NOMO-1 treated with DMSO at 0.1 percent for 48 hours (cell line): ENCODE measurements at regions not wholly inside any gene's neighbourhood (a gene's known extent, or its start where the extent isn't known, plus 50 kb on each side); places are given as distances from the start of the nearest gene placed in this dataset.
"Not testable (repeated sequence)": the region's sequence is repeated elsewhere in the genome, so short reads cannot be mapped to it uniquely, and the experiment has no call there.

Experiments used
- DNase-seq: peaks from one replicate; lab custom pipeline; 2025; ENCODE audit not compliant: unreplicated experiment; lab: John Stamatoyannopoulos, UW

DNA sequence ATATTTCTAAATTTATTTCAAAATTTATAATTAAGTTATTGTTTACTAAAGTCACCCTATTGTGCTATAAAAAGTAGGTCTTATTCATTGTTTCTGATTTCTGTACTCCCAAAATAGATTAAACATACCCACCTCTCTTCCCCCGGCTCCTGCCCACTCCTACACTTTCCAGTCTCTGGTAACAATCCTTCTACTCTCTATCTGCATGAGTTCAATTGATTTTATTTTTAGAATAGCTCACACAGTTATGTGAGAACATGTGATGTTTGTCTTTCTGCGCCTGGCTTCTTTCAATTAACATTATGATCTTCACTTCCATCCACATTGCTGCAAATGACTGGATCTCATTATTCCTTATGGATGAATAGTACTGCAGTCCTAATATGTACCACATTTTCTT lies 269.3 kb downstream of the ACTRT1 start:
- no peak for DNase-seq

DNA sequence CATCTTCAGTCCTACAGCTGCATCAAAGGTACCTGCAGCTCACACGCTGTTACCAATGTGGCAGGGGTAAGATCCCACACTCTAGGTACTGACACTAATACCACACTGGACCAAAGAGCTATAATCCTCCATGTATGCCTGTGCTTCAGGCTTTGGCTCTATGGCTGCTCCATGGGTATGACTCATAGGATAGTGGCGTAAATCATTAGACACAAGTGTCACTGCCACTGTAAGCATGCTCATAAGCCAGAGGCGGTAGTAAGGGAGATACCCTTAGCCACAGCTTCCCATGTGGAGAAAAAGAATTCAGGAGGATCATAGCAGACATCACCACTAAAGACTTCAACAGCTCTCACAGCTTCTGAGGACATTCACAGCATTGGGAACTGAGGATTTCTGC lies 287.5 kb downstream of the ACTRT1 start:
- DNase-seq: no peak

DNA sequence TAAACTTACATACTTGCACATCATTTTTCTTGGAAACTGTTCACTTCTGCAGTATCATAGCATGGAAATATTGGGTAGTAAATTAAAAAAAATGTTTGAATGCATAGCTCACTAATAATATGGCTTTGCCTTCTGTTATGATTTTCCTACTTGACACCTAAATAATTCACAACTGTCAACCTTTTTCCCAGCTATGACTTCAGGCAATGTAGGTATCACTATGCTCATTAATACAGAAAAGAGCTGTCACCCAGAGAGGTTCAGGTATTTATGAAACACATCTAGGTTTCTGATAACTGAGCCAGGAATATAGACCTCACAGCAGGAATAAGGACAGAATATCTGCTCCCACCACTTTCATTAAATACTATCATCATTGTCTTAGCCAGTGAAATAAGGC lies 289.5 kb downstream of the ACTRT1 start:
- no peak for DNase-seq

DNA sequence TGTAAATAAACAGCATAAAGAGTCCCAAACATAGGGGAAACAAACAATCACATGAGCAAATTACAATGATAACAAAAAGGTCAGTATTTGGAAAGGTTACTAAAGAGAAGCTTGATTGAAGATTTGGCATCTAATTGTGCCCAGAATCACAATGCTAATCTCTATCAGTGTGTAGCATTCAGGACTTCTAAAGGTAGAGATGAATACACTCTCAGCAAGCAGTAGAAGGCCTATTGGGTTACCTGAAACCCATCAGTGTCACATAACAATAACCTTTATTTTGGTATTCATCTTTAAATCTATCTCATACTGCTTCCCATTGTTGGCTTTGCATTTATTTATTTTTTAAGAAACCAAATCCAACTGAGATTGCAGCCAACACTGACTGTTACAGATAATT lies 319.5 kb downstream of the ACTRT1 start:
- DNase-seq: no peak

DNA sequence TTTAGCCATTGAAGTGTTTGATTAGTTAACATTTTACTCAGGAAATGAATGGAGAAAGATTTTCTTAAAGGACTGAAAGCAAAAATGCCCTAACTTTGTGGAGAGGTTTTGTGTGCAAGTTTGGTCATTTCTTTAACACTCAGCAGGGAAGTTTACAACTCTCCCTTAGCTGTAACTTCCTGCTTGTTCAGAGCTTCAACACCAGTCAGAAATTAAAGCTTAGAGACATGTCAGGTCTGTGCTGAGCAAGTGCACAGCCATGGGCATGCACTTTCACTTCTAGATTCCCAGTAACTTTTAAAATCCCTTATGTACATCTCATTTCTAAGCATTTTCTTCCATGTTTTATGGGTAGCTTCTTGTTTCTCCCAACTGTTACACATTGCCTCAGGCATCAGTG lies 326.0 kb downstream of the ACTRT1 start:
- no peak for DNase-seq

DNA sequence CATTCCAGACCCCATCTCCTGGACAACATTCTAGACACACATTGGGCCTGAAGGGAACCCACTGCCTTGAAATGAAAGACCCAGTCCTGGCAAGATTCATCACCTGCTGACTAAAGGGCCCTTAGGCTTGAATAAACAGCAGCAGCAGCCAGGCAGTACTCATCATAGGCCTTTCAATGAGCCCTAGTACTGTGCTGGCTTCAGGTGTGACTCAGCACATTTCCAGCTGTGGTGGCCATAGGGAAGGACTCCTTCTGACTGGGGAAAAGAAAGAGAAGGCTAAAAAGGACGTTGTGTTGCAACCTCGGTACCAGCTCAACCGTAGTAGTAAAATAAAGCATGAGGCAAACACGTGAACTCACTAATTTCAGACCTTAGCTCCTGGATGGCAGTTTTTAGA lies 344.0 kb downstream of the ACTRT1 start:
- DNase-seq: peak; percentile 20

DNA sequence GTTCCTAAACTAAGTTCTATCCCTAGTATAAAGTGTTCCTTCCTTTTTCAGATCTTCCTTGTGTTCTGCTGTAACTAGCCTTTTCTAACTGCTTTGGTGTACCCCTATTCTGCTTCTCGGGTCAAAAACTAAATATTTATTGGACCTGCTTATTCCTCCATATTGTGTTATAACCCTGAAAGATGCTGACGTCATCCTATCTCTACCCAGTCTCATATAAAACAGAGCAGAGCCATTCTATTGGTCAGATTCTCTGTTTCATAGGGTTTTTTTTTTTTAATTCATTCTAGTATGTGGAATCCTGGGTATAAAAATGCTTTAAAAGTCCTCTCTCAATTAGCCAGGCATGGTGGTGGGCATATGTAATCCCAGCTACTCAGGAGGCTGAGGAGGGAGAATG lies 349.7 kb downstream of the ACTRT1 start:
- no peak for DNase-seq

DNA sequence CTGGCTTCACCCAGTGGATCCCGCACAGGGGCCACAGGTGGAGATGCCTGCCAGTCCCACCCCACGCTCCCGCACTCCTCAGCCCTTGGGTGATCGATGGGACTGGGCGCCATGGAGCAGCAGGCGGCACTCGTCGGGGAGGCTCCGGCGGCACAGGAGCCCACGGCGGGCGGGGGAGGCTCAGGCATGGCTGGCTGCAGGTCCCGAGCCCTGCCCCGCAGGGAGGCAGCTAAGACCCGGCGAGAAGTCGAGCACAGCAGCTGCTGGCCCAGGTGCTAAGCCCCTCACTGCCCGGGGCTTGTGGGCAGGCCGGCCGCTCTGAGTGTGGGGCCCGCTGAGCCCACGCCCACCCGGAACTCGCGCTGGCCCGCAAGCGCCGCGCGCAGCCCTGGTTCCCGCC lies 389.3 kb downstream of the ACTRT1 start:
- DNase-seq: not testable (repeated sequence)

DNA sequence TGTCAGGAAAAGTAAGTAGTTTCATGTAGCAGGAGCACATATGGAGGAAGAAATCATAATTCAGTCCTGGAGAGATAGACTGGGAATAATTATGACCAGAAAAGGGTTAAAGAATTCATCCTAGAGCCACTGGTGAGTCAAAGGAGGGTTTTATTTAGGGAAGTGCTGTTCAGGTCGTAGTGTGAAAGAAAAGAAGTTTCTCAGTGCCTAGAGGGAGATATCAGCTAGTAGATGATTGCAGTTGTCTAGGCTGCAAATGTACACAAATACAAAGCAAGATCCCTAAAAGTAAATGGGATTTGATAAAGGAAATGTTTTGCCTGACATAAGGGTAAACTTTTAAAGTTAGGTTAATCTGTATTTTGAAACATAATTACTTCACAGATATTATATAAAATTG lies 403.2 kb downstream of the ACTRT1 start:
- DNase-seq: no peak

DNA sequence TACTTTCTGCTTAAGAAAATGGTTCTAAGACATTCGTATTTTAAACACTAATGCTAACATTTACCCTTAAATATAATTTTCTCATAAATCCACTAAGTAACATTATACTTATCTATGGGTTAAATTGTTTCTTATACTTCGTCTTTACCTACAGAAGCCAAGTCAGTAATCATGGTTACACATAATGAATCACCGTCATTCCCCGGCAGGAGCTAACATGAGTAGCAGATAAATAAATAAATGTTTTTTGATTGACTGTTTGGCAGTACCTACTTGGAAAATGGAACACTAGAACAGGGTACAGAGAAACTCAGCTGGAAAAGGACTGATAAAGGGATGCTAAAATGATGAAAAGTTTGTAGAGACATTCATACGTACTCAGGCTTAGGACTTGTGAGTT lies 430.4 kb downstream of the ACTRT1 start:
- no peak for DNase-seq

DNA sequence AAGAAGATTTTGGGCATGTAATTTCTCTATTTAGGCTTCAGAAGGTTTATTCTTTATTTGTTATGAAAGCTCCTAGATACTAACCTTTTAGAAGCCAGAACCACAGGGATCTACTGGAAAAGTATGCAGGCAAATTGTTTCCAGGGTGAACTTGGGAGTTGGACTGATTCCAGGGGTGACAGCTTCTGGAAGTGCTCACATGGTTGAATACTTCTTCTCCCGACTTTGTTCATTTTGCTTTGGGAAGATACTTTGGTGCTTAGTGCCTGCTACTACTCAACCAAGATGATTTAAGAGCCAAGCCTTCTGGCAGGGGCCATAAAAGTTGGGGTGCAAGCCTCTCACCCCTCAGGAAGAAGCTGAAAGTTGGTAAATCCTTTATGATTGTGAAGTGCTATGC lies 445.6 kb downstream of the ACTRT1 start:
- no peak for DNase-seq

DNA sequence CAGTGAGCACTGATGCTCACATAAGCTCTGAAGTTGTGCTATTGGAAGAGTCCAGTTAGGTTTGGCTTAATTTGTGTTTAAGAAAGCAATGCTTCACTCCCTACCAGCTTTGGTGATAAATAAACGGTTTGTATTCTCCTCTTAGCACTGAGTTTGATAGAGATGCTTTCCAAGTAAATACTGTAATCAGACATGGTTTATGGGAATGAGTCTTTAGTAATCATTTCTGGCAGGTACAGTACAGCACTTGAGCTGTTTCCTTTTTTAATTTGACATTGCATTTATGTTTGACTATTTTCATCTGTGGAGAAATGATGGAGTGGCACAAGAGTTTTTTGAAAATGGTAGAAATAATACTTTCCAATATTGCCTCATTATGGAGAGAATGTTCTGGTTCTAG lies 455.3 kb downstream of the ACTRT1 start:
- no peak for DNase-seq

DNA sequence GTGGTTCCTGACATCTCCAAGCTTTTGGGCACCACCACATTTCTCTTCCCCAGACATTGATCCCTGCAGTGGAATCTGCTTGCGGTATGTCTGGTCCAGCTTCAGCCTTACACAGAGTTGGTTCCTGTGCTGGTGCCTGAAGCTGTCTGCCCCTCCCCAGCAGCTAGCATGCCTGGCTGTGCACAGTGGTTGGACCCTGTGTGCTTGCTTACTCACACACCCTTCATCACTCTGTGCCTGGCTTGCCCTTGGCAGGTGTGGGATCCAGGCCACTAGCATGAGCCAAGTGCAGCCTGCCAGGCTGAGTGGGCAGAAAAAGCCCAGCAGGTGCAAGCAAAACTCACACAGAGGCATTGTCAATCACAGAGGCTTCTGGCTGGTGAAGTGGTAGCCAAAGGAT lies 473.8 kb downstream of the ACTRT1 start:
- DNase-seq: no peak

DNA sequence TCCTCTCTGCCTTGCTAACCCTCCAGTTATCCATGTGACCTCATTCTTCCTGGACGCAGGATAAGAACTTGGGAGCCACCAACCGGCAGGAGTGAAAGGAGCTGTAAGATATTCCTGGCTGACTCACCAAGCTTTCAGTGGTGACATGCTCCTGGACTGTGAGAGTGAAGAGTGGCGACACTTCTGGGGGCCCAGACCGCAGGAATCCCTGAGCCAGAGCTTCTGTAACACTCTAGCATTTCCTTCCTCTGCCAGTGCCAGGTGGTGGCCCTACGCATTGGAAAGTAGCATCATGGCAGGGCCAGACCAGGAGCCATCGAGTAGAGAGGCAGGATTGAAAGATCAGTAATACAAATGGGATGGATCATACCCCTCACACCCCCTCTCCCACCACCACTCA lies 474.3 kb downstream of the ACTRT1 start:
- no peak for DNase-seq

DNA sequence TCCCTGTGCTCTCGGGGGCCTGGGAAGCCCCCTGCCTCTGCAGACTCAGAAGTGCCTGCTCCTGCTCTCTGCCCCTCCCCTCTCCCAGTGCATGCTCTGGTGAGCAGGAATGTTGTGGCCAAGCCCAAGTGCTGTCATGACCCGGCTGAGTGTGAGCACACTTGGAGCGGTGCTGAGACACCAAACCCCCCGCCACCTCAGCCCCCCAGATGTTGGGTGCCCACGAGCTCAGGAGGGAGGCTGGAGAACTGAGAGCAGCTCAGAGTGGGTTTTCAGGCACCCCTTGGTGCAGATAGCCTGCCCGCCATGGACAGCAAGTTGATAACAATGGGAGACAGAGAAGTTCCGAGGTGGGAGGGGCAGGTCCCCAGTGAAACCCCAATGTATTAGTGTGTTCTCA lies 477.4 kb downstream of the ACTRT1 start:
- no peak for DNase-seq

DNA sequence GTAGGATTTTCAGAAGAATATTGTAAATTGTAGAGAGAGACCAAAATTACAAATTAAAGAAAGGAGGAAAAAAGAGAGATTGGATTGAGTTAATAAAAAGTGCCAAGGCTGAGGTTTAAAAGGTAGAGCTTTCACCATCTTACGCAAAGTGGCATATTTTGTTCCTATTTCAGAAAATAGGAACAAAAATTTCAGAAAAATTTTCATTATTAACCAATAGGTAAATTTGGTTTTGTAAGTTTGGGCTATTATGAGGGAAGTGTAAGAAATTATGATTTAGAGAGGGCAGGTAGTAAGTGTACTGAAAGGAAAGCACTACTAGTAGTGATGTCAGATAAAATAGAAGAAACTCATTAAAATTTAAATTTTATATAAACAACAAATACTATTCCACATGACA lies 479.7 kb downstream of the ACTRT1 start:
- no peak for DNase-seq

DNA sequence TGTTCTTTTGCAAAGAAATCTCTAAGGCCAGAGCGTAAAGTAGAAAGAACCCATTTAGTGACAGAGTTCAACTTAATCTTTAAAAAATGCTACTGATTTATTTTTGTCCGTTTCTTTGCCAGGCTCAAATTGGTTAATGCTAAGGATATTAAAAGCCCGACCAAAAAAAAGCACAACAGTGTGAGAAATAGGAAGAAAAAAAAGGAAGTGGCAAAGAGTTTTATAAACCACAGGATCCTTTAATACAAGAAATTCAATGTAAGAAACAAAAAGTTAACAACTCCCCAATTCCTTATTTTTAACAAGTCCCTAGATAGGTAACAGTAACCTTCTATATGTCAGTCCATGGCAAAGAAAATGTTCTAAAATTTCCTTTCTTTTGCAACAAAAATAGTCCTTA lies 480.4 kb downstream of the ACTRT1 start:
- peak; percentile 44 for DNase-seq

DNA sequence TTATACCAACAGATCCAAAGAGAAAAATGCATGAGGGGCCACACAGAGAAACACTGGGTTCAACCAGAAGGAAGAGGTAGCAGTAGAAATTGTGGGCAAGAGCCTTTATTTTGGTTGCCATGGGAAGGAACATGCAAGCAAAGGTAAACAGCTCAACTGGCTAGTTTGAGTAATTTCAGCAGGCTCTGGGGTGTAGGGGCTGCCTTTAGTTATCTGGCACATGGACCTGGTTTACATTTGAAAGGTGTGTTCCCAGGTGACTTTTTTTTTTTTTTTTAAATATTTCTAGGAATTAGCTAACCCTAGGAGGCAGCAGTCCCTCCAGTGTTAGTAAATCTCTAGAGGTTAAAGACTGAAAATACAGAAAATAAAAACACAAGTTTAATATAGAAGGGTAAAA lies 481.9 kb downstream of the ACTRT1 start:
- no peak for DNase-seq

DNA sequence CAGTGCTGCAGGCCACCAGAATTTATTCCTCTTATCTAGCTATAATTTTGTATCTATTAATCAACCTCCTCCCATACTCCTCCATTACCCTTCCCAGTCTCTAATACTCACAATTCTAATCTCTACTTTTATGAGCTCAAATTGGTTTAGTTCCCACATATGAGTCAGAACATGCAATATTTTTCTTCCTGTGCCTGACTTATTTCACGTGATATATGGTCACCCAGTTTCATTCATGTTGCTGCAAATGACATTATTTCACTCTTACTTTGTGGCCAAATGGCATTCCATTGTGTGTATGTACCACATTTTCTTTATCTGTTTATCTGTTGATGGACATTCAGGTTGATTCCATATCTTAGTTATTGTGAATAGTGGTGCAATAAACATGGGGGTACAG lies 483.5 kb downstream of the ACTRT1 start:
- DNase-seq: no peak

DNA sequence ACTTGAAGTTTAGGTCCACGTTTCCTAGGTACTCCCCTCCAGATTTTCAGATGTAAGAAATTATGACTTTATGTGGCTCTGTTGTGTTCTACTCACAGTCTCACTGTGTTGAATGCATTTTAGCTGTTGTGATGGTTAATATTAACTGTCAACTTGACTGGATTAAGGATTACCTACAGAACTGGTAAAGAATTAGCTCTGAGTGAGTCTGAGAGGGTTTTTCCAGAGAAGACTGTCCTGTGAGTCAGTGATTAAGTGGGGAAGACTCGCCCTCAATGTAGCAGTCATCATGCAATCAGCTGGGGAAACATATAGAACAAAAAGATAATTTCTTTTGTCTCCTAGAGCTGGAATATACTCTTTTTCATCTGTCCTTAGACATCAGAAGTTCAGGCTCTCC lies 493.4 kb downstream of the ACTRT1 start:
- no peak for DNase-seq

DNA sequence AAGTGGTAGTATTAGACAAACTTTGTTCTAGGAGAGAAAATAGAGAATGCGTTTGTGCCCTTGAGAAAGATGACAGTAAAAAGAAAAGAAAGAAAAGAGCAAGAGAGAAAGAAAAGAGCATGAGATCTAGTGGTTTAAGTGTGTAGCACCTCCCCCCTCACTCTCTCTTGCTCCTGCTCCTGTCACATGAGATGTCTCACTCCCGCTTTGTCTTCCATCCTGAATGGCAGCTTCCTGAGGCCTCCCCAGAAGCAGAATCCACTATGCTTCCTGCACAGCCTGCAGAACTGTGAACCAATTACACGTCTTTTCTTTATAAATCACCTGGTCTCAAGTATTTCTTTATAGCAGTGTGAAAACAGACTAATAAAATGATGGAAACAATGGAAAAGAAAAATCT lies 499.6 kb downstream of the ACTRT1 start:
- no peak for DNase-seq

DNA sequence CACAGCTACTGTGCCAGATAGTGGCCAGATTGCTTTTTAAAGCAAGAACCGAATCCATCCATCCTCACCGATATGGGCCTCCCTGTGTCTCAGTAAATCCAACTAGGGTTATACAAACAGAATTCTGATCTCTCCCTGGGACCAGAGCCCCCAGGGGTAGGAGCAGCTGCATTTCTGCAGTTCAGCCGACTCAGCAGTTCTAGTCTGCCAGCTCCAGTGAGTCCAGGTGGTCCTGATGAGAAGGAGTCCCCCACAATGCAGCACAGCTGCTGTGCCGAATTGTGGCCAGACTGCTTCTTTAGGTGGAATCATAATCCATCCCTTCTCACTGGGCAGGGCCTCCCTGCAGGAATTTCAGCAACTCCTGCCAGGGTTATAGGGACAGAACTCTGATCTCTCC lies 532.9 kb downstream of the ACTRT1 start:
- no peak for DNase-seq

DNA sequence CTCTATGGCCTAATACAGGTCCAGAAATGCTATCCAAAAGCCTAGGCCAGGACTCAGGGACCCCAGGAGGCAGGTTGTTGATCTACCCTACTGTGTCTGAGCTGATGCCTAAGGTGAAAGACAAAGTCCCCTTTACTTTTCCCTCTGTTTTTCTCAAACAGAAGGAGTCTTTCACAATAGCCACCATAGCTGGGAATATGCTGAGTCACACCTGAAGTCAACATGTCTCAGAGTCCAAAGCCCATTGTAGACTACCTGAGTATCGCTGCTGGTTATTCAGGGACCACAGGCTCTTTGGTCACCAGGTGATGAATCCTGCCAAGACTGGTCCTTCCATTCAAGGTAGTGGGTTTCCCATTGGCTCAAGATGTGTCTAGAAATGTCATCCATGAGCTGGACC lies 562.2 kb downstream of the ACTRT1 start:
- DNase-seq: no peak

DNA sequence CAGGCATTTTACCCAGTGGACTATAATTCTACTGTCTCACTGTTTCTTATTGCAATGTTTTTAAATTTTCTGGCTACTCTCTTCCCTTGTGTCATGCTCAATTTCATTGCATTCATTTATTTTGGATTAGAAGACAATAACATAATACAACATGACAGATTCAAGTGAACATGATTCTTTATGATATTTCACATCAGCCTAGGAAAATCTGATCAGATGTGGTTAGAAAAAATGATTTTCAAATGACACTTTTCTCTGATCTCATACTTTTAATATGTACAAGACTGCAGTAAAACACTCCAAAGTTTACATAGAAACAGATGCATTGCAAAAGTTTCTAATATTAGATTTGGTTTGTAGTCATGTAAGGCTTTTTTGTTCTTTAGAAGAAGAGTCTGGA lies 586.0 kb downstream of the ACTRT1 start:
- no peak for DNase-seq
